SK-N-SH treated with all-trans-retinoic acid at 6 μM for 48 hours (cell line): ENCODE measurements at regions not wholly inside any gene's neighbourhood (a gene's known extent, or its start where the extent isn't known, plus 50 kb on each side); places are given as distances from the start of the nearest gene placed in this dataset.

Source experiments
- ATAC-seq: fragments of 200-7000 bp; cut with Tn5 transposase; 3 replicates; pipeline ENCODE4 v1.9.1; 2020; ENCODE audit warnings: mild to moderate bottlenecking, moderate library complexity
- ARNTL ChIP-seq: fragments of 450-650 bp; formaldehyde crosslinking; IDR thresholded peaks from 2 replicates; pipeline ENCODE4 v1.5.0; 2020; ENCODE audit warnings: low read depth, mild to moderate bottlenecking, moderate library complexity, borderline replicate concordance
- BACH2 ChIP-seq: fragments of 250-450 bp; sonication (Bioruptor Pico); IDR thresholded peaks from 2 replicates; pipeline ENCODE4 v1.9.0; 2021; ENCODE audit warnings: mild to moderate bottlenecking, borderline replicate concordance
- CSDC2 ChIP-seq: fragments of 250-450 bp; sonication (Bioruptor Pico); IDR thresholded peaks from 2 replicates; pipeline ENCODE4 v1.5.0; 2020; ENCODE audit warnings: mild to moderate bottlenecking, moderate library complexity
- ESRRG ChIP-seq: fragments of 250-450 bp; sonication (Bioruptor Pico); IDR thresholded peaks from 2 replicates; pipeline ENCODE4 v1.6.1; 2021; ENCODE audit warnings: mild to moderate bottlenecking
- GLIS3 ChIP-seq: fragments of 250-450 bp; sonication (Bioruptor Pico); IDR thresholded peaks from 2 replicates; pipeline ENCODE4 v1.5.0; 2020; ENCODE audit warnings: mild to moderate bottlenecking, moderate library complexity
- ISL1 ChIP-seq: fragments of 250-450 bp; sonication (Bioruptor Pico); IDR thresholded peaks from 2 replicates; pipeline ENCODE4 v2.1.2; 2022; ENCODE audit warnings: mild to moderate bottlenecking, moderate library complexity
- OSR1 ChIP-seq: fragments of 250-450 bp; sonication (Bioruptor Pico); IDR thresholded peaks from 2 replicates; pipeline ENCODE4 v1.8.0; 2022; ENCODE audit warnings: moderate library complexity, mild to moderate bottlenecking, inconsistent platforms
- PPARA ChIP-seq: fragments of 250-450 bp; sonication (Bioruptor Pico); IDR thresholded peaks from 2 replicates; pipeline ENCODE4 v1.5.0; 2020; ENCODE audit warnings: mild to moderate bottlenecking, borderline replicate concordance
- RARB ChIP-seq: fragments of 250-450 bp; sonication (Bioruptor Pico); IDR thresholded peaks from 2 replicates; pipeline ENCODE4 v1.8.0; 2021; ENCODE audit warnings: mild to moderate bottlenecking, moderate library complexity
- SNAI2 ChIP-seq: fragments of 250-450 bp; sonication (Bioruptor Pico); IDR thresholded peaks from 2 replicates; pipeline ENCODE4 v1.5.0; 2020; ENCODE audit warnings: mild to moderate bottlenecking, moderate library complexity
- TCF4 ChIP-seq: fragments of 250-450 bp; sonication (Bioruptor Pico); IDR thresholded peaks from 2 replicates; pipeline ENCODE4 v1.8.0; 2021; ENCODE audit warnings: mild to moderate bottlenecking, moderate library complexity, borderline replicate concordance
- TOX ChIP-seq: fragments of 250-450 bp; sonication (Bioruptor Pico); IDR thresholded peaks from 2 replicates; pipeline ENCODE4 v1.8.0; 2021; ENCODE audit warnings: mild to moderate bottlenecking, moderate library complexity, borderline replicate concordance
- ZC3H10 ChIP-seq: fragments of 250-450 bp; sonication (Bioruptor Pico); IDR thresholded peaks from 2 replicates; pipeline ENCODE4 v1.5.1; 2021; ENCODE audit warnings: mild to moderate bottlenecking, moderate library complexity
- ZFP3 ChIP-seq: fragments of 250-450 bp; sonication (Bioruptor Pico); IDR thresholded peaks from 2 replicates; pipeline ENCODE4 v1.5.0; 2020; ENCODE audit warnings: mild to moderate bottlenecking, moderate library complexity
- ZFP30 ChIP-seq: fragments of 450-650 bp; formaldehyde crosslinking; IDR thresholded peaks from 2 replicates; pipeline ENCODE4 v1.5.0; 2022; ENCODE audit warnings: mild to moderate bottlenecking, moderate library complexity
- ZNF565 ChIP-seq: fragments of 450-650 bp; formaldehyde crosslinking; conservative IDR thresholded peaks from 2 replicates; pipeline ENCODE4 v1.5.0; 2020; ENCODE audit warnings: low read depth, mild to moderate bottlenecking, moderate library complexity
- ZNF70 ChIP-seq: fragments of 450-650 bp; formaldehyde crosslinking; IDR thresholded peaks from 2 replicates; pipeline ENCODE4 v1.5.0; 2020; ENCODE audit warnings: mild to moderate bottlenecking, moderate library complexity
- TF ChIP-seq, protein P1 (sequence below): fragments of 250-450 bp; sonication (Bioruptor Pico); IDR thresholded peaks from 2 replicates; pipeline ENCODE4 v1.8.0; 2021; ENCODE audit warnings: low read depth, mild to moderate bottlenecking, moderate library complexity, borderline replicate concordance
- TF ChIP-seq, protein P2 (sequence below): fragments of 250-450 bp; sonication (Bioruptor Pico); IDR thresholded peaks from 2 replicates; pipeline ENCODE4 v1.5.1; 2021; ENCODE audit warnings: mild to moderate bottlenecking, moderate library complexity
- TF ChIP-seq, protein P3 (sequence below): fragments of 250-450 bp; sonication (Bioruptor Pico); IDR thresholded peaks from 2 replicates; pipeline ENCODE4 v1.5.0; 2020; ENCODE audit warnings: mild to moderate bottlenecking, moderate library complexity
- TF ChIP-seq, protein P4 (sequence below): fragments of 250-450 bp; sonication (Bioruptor Pico); IDR thresholded peaks from 2 replicates; pipeline ENCODE4 v1.8.0; 2020; ENCODE audit warnings: mild to moderate bottlenecking, moderate library complexity, borderline replicate concordance
- TF ChIP-seq, protein P5 (sequence below): fragments of 250-450 bp; sonication (Bioruptor Pico); IDR thresholded peaks from 2 replicates; pipeline ENCODE4 v1.5.1; 2020; ENCODE audit warnings: low read depth, mild to moderate bottlenecking, moderate library complexity

- TF ChIP-seq ZFP3 (no peak), ZFP30 (CRISPR knock-in tag) (no peak), SNAI2 (CRISPR knock-in tag) (no peak), BACH2 (CRISPR knock-in tag) (no peak)
- TF ChIP-seq, protein P1, sequence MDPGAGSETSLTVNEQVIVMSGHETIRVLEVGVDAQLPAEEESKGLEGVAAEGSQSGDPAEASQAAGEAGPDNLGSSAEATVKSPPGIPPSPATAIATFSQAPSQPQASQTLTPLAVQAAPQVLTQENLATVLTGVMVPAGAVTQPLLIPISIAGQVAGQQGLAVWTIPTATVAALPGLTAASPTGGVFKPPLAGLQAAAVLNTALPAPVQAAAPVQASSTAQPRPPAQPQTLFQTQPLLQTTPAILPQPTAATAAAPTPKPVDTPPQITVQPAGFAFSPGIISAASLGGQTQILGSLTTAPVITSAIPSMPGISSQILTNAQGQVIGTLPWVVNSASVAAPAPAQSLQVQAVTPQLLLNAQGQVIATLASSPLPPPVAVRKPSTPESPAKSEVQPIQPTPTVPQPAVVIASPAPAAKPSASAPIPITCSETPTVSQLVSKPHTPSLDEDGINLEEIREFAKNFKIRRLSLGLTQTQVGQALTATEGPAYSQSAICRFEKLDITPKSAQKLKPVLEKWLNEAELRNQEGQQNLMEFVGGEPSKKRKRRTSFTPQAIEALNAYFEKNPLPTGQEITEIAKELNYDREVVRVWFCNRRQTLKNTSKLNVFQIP (CRISPR knock-in tag) = no peak
- no peak for ATAC-seq
Observed at GRCh38 chr12:58681730-58682129, 238.6 kb downstream of the LRIG3 start.

DNA sequence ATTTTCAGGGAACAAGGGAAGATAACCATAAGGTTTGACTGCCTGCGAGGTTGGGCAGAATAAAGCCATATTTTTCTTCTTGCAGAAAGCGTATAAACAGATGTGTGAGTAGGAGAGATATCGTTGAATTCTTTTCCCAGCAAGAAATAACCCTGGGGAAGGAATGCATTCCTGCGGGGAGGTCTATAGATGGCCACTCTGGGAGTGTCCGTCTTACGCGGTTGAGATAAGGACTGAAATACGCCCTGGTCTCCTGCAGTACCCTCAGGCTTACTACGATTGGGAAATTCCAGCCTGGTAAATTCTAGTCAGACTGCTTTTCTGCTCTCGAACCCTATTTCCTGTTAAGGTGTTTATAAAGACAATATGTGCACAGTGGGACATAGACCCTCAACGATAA, 225.0 kb downstream of the LRIG3 start:
- TF ChIP-seq ZC3H10 = no peak
- TF ChIP-seq GLIS3 = no peak
- no peak for TF ChIP-seq SNAI2 (CRISPR knock-in tag)
- TF ChIP-seq, protein P2, sequence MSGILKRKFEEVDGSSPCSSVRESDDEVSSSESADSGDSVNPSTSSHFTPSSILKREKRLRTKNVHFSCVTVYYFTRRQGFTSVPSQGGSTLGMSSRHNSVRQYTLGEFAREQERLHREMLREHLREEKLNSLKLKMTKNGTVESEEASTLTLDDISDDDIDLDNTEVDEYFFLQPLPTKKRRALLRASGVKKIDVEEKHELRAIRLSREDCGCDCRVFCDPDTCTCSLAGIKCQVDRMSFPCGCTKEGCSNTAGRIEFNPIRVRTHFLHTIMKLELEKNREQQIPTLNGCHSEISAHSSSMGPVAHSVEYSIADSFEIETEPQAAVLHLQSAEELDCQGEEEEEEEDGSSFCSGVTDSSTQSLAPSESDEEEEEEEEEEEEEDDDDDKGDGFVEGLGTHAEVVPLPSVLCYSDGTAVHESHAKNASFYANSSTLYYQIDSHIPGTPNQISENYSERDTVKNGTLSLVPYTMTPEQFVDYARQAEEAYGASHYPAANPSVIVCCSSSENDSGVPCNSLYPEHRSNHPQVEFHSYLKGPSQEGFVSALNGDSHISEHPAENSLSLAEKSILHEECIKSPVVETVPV (CRISPR knock-in tag) = no peak
- no peak for TF ChIP-seq TCF4 (CRISPR knock-in tag)
- no peak for TF ChIP-seq BACH2 (CRISPR knock-in tag)
- no peak for TF ChIP-seq ZFP30 (CRISPR knock-in tag)
- TF ChIP-seq TOX (CRISPR knock-in tag) = no peak
- TF ChIP-seq, protein P3, sequence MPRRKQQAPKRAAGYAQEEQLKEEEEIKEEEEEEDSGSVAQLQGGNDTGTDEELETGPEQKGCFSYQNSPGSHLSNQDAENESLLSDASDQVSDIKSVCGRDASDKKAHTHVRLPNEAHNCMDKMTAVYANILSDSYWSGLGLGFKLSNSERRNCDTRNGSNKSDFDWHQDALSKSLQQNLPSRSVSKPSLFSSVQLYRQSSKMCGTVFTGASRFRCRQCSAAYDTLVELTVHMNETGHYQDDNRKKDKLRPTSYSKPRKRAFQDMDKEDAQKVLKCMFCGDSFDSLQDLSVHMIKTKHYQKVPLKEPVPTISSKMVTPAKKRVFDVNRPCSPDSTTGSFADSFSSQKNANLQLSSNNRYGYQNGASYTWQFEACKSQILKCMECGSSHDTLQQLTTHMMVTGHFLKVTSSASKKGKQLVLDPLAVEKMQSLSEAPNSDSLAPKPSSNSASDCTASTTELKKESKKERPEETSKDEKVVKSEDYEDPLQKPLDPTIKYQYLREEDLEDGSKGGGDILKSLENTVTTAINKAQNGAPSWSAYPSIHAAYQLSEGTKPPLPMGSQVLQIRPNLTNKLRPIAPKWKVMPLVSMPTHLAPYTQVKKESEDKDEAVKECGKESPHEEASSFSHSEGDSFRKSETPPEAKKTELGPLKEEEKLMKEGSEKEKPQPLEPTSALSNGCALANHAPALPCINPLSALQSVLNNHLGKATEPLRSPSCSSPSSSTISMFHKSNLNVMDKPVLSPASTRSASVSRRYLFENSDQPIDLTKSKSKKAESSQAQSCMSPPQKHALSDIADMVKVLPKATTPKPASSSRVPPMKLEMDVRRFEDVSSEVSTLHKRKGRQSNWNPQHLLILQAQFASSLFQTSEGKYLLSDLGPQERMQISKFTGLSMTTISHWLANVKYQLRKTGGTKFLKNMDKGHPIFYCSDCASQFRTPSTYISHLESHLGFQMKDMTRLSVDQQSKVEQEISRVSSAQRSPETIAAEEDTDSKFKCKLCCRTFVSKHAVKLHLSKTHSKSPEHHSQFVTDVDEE (CRISPR knock-in tag) = no peak
- no peak for TF ChIP-seq ZNF565 (CRISPR knock-in tag)
- TF ChIP-seq ARNTL = no peak
- TF ChIP-seq ESRRG = no peak
- no peak for TF ChIP-seq ZFP3
- no peak for TF ChIP-seq CSDC2
- TF ChIP-seq ZNF70 (CRISPR knock-in tag) = no peak
- TF ChIP-seq RARB (CRISPR knock-in tag) = no peak
- no peak for TF ChIP-seq PPARA (CRISPR knock-in tag)
- TF ChIP-seq, protein P4, sequence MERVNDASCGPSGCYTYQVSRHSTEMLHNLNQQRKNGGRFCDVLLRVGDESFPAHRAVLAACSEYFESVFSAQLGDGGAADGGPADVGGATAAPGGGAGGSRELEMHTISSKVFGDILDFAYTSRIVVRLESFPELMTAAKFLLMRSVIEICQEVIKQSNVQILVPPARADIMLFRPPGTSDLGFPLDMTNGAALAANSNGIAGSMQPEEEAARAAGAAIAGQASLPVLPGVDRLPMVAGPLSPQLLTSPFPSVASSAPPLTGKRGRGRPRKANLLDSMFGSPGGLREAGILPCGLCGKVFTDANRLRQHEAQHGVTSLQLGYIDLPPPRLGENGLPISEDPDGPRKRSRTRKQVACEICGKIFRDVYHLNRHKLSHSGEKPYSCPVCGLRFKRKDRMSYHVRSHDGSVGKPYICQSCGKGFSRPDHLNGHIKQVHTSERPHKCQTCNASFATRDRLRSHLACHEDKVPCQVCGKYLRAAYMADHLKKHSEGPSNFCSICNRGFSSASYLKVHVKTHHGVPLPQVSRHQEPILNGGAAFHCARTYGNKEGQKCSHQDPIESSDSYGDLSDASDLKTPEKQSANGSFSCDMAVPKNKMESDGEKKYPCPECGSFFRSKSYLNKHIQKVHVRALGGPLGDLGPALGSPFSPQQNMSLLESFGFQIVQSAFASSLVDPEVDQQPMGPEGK (CRISPR knock-in tag) = no peak
- TF ChIP-seq, protein P5, sequence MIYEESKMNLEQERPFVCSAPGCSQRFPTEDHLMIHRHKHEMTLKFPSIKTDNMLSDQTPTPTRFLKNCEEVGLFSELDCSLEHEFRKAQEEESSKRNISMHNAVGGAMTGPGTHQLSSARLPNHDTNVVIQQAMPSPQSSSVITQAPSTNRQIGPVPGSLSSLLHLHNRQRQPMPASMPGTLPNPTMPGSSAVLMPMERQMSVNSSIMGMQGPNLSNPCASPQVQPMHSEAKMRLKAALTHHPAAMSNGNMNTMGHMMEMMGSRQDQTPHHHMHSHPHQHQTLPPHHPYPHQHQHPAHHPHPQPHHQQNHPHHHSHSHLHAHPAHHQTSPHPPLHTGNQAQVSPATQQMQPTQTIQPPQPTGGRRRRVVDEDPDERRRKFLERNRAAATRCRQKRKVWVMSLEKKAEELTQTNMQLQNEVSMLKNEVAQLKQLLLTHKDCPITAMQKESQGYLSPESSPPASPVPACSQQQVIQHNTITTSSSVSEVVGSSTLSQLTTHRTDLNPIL (CRISPR knock-in tag) = no peak
- ATAC-seq = no peak

- TF ChIP-seq ISL1 (CRISPR knock-in tag) (no peak), BACH2 (CRISPR knock-in tag) (no peak), OSR1 (CRISPR knock-in tag) (no peak), RARB (CRISPR knock-in tag) (no peak), PPARA (CRISPR knock-in tag) (no peak)
- TF ChIP-seq, protein P2 (CRISPR knock-in tag) = no peak
- TF ChIP-seq, protein P1 (CRISPR knock-in tag) = no peak
- ATAC-seq = no peak
Observed at GRCh38 chr12:58701536-58701935, 218.8 kb downstream of the LRIG3 start.
